ENCODE measurements at regions not wholly inside any gene's neighbourhood (a gene's known extent, or its start where the extent isn't known, plus 50 kb on each side); places are given as distances from the start of the nearest gene placed in this dataset.
"Not testable (repeated sequence)": the region's sequence is repeated elsewhere in the genome, so short reads cannot be mapped to it uniquely, and the experiment has no call there.

DNA sequence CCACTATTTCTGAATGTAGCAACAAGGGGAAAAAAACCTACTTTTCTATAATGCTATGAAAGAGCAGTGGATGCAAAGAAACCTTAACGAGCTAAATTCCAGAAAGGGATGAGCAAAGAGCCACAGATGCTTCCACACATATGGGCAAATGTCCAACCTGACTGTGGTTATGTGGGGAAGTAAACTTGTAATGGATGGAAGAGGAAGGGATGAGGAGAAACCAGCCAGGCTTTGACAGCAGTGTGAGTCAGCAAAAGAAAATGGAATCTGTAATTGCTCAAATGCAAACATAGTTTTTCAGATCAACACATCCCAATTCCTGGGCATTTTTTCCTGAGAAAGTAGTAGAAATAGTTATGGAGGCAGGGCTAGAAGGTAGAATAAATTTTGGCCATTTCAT is 204.8 kb upstream of the CPHXL start:
- no peak overlapping the region for H3K4me3 Mint-ChIP-seq
- H3K9me3 Mint-ChIP-seq, result peaks cover 0 to 10% of the 10 kb centered on the region in 2 donors
- no peaks in the 10 kb centered on the region for H3K27me3 Mint-ChIP-seq
- DNase-seq (no peak), ATAC-seq (no peak)
- peak overlapping the region in 1 of 2 donors; percentile 4 for H3K27ac Mint-ChIP-seq
- H3K4me1 Mint-ChIP-seq, result no peaks in the 10 kb centered on the region

DNA sequence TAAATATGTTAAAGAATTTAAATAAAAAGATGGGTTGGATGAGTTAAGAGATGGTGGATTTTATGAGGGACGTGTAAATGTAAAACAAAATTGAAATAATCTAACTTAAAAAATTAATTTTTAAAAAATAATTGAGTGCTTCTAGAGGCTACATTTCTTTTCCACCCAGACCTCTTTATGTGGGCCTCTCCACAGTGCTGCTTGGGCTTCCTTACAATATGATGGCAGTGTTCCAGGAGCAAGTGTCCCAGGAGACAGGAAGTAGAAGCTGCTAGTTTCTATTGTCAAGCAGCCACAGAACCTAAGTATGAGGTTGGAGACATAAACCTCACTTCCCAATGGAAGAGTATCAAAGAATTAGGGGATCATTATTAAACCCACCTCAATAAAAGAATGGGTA is 205.7 kb upstream of the CPHXL start:
- no peak for ATAC-seq

DNA sequence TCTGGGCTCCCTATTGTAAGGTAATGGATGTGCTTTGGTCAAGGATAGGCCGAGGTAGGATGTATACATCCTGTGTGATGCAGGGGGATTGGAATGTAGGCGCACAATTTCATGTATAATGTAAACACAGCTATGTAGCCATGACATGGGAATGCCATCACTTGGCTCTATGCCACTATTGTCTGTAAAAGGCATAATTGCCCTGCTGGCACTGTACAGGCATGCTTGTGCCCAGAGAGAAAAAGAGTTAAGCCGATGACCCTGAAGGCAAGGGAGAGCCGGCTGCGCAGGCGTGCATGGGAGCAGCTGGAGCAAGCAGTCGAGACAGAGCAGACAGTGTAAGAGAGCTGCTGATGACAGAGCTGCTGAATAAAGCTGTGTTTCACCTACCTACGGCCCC is 212.5 kb upstream of the CPHXL start:
- DNase-seq, result no peak
- no peaks in the 10 kb centered on the region for H3K27me3 Mint-ChIP-seq

More for the DNA sequence above, 205.7 kb upstream of the CPHXL start:
- no peaks in the 10 kb centered on the region for H3K27me3 Mint-ChIP-seq
- H3K4me1 Mint-ChIP-seq, result no peaks in the 10 kb centered on the region
- peaks cover 0 to 10% of the 10 kb centered on the region in 2 donors for H3K9me3 Mint-ChIP-seq
- H3K27ac Mint-ChIP-seq, result no peak overlapping the region
- no peak overlapping the region for H3K4me3 Mint-ChIP-seq
- no peak for DNase-seq

DNA sequence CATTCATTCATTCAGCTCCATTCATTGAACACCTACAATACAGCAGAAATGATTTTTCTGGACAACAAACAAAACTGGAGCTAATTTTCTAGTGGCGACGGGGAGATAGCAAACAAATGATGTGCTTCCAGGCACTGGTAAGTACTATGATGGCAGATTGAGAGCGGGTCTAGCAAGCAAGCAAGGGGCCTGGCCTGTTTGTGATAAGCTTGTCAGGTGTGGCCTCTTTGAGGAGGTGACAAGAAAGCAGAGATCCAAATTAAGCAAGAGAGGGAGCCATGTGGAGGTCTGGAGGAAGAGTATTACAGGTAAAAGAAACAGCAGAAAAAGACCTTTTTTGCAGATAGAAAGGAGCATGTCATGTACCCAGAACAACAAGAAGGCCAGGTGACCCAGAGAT is 216.1 kb upstream of the CPHXL start:
- Mint-ChIP-seq H3K27ac (no peak overlapping the region), H3K27me3 (no peaks in the 10 kb centered on the region), H3K4me1 (no peaks in the 10 kb centered on the region), H3K4me3 (no peak overlapping the region), H3K9me3 (no peaks in the 10 kb centered on the region)
- ATAC-seq (no peak), DNase-seq (no peak)

More for the DNA sequence above, 212.5 kb upstream of the CPHXL start:
- H3K27ac Mint-ChIP-seq, result no peak overlapping the region
- ATAC-seq, result no peak
- H3K9me3 Mint-ChIP-seq, result no peaks in the 10 kb centered on the region
- H3K4me3 Mint-ChIP-seq, result no peak overlapping the region
- no peaks in the 10 kb centered on the region for H3K4me1 Mint-ChIP-seq

DNA sequence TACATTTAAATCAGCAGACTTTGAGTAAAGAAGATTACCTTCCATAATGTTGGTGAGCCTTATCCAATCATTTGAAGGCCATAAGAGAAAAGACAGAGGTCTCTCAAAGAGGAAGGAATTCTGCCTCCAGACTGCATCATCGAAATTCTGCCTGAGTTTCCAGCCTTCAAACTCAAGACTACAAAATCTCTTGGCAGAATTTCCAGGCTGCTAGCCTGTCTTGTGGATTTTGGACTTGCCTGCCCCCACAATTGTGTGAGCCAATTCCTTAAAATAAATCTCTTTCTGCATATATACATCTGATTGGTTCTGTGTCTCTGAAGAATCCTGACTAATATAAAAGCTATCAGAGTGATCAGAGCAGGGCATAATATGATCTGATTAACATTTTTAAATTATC is 216.6 kb upstream of the CPHXL start:
- Mint-ChIP-seq H3K9me3 (no peaks in the 10 kb centered on the region), H3K4me1 (no peaks in the 10 kb centered on the region), H3K4me3 (no peak overlapping the region), H3K27me3 (no peaks in the 10 kb centered on the region), H3K27ac (no peak overlapping the region)
- DNase-seq (no peak), ATAC-seq (no peak)

DNA sequence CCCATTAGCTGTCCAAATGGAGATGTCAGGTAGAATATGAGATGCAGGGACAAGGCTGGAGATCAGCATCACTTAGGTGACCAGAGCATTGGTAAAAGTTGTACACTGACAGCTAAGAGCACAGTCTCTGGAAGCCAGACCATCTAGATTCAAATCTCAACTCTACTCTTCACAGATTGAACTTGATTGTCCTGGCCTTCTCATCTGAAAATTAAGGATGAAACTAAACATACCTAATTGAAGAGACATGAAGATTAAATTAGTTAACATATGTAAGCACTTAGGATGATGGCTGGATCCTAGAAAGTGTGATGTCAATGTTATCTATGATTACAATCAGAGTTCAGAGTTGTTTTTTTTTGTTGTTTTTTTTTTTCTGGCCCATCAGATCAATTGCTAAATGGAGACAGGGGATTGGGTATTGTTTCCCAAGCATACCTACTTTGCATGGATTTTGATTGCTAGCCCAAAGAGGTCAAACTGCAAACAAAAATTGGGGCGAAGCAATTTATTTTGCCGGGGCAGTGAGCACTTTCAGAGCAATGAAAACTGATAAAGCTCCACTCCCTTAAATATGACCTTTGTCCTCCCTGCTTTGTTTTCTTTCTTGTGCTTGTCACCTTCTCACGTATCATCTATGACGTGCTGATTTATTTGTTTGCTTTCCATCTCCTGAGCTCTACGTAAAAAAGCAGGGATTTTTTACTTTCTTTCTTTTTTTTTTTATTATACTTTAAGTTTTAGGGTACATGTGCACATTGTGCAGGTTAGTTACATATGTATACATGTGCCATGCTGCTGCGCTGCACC is 217.6 kb upstream of the CPHXL start:
- no peak for DNase-seq
- Mint-ChIP-seq H3K27ac (no peak overlapping the region), H3K4me3 (no peak overlapping the region), H3K4me1 (no peaks in the 10 kb centered on the region), H3K27me3 (no peaks in the 10 kb centered on the region), H3K9me3 (no peaks in the 10 kb centered on the region)
- ATAC-seq, result no peak

DNA sequence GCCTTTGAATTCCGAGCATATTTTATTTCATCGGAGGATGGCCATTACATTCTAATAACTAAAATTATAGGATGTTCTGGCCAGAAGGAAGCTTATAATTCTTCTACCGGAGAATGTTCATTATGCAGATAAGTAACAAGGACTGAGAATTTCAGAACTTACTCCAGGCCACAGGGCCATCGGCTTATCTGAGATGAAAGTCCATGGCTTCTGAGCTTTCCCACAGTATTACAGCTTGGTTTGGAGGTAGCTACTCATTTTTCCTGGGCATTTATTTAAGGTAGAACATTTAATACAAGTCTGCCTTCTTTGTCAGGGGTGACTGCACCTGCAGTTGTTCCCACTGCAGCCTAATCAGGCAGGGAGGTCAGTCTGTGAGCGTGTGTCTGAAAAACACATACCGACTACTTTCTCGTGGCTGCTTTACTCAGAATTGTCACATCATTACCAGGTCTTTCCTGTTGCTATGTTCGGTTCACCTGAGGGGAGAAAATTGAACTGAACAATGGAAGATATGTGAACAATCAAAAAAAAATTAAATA is 219.7 kb upstream of the CPHXL start:
- no peaks in the 10 kb centered on the region for H3K4me1 Mint-ChIP-seq
- H3K4me3 Mint-ChIP-seq, result no peak overlapping the region
- DNase-seq (no peak), ATAC-seq (no peak)
- no peaks in the 10 kb centered on the region for H3K27me3 Mint-ChIP-seq
- no peak overlapping the region for H3K27ac Mint-ChIP-seq
- no peaks in the 10 kb centered on the region for H3K9me3 Mint-ChIP-seq

DNA sequence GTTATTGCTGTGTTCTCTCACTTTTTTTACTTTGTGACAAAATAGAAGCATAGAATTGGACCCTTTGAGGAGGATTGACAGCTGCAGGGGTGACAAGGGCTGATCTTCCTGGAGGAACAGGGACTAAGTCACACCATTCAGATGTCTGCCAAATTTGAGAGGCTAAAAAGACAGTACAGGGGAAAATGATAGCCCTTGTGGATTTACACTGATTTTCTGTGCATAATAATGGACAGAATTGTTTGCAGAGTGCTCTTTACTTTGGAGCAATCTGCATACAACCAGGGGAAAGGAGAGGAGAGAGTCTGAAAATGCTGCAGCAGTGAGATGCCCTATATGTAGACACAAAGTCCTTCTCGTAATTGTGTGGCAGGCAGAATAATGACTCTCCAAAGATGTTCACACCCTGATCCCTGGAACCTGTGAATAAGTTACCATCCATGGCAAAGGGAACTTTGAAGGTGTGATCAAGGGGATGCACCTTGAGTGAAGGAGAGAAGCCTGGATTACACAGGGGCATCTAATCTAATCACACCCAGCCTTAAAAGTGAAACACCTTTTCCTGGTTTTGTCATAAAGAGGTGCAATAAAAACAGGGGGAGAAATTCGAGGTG is 221.4 kb upstream of the CPHXL start:
- H3K27ac Mint-ChIP-seq, result no peak overlapping the region
- no peaks in the 10 kb centered on the region for H3K27me3 Mint-ChIP-seq
- no peak for ATAC-seq
- no peak for DNase-seq
- no peaks in the 10 kb centered on the region for H3K4me1 Mint-ChIP-seq
- H3K9me3 Mint-ChIP-seq, result no peaks in the 10 kb centered on the region
- H3K4me3 Mint-ChIP-seq, result no peak overlapping the region

DNA sequence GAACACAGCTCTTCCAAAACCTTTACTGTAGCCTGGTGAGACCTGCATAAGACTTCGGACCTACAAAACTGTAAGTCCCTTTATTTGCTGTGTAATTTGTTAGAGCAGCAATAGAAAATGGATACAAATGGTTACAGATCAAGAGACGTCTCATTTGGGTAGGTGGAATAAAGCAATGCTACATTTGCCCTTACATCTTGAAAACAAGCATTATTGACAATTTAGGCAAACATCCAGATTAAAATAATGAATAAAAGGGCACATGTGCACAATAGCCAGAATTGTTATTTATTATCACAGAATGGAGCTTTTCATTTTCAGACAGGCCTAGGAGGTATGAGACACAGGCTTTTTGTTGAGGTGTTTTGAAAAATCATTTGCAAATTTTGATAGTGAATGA is 222.2 kb upstream of the CPHXL start:
- H3K4me3 Mint-ChIP-seq, result no peak overlapping the region
- DNase-seq (no peak), ATAC-seq (no peak)
- H3K27me3 Mint-ChIP-seq, result no peaks in the 10 kb centered on the region
- H3K27ac Mint-ChIP-seq, result no peak overlapping the region
- H3K4me1 Mint-ChIP-seq, result no peaks in the 10 kb centered on the region
- H3K9me3 Mint-ChIP-seq, result no peaks in the 10 kb centered on the region

DNA sequence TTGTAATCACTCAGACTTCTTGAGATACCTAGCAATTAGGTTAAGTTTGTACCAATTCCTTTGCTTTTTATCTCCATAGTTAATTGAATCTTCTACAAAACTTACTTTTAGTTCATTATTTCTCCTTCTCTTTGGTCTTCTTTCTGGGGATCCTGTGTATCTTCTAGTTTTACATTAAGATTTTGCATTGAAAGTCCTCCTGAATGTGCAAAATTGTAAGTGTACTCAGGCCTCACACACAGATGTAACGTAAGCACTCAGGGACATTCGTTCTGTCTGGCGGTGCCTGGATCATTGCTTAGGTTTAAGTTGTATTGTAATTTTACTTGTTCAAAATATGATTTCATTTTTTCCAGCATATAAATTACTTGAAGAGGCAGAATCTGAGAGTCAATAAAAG is 222.6 kb upstream of the CPHXL start:
- Mint-ChIP-seq H3K4me1 (no peaks in the 10 kb centered on the region), H3K27me3 (no peaks in the 10 kb centered on the region), H3K4me3 (no peak overlapping the region), H3K9me3 (no peaks in the 10 kb centered on the region), H3K27ac (no peak overlapping the region)
- DNase-seq (no peak), ATAC-seq (no peak)

DNA sequence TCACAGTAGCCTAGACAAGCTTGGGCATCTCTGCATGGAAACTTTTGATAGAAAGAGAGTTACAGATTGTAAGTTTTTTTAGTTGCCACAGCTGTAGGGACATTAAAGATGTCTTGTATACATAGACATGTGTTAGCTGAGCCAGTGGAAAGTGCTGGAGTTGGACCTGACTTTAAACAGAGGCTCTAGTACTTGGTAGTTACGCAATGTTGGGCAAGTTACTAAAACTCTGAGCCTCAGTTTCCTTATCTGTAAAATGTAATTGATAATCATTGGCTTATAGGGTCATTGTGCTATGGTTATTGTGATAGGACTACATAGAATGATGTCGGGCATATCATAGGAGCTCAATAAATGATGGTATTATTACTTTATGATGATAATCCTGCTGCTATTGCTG is 225.8 kb upstream of the CPHXL start:
- Mint-ChIP-seq H3K27me3 (no peaks in the 10 kb centered on the region), H3K27ac (no peak overlapping the region), H3K9me3 (peaks cover 0 to 4% of the 10 kb centered on the region in 2 donors), H3K4me1 (no peaks in the 10 kb centered on the region), H3K4me3 (no peak overlapping the region)
- ATAC-seq, result no peak
- DNase-seq, result no peak

DNA sequence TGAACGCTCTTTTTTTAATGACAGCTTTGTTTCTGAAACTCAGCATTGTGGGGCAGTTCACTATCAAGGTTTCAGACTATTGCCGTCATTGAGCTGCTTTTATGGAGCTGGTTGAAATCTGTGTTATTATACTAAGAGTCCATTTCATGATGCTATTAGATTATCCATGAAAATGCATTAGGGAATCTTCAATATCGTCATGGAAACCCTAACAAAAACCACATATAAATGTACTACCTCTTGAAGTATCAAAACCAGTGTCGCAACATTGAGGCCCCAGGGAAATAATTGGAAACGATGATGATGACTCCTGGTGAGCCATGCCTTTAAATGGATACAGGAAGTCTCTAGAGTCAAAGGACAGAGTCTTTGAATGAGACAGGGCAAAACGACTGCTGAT is 231.6 kb upstream of the CPHXL start:
- H3K4me1 Mint-ChIP-seq, result no peaks in the 10 kb centered on the region
- peaks cover 0 to 9% of the 10 kb centered on the region in 2 donors for H3K9me3 Mint-ChIP-seq
- no peaks in the 10 kb centered on the region for H3K27me3 Mint-ChIP-seq
- no peak overlapping the region for H3K27ac Mint-ChIP-seq
- ATAC-seq (no peak), DNase-seq (no peak)
- H3K4me3 Mint-ChIP-seq, result no peak overlapping the region

DNA sequence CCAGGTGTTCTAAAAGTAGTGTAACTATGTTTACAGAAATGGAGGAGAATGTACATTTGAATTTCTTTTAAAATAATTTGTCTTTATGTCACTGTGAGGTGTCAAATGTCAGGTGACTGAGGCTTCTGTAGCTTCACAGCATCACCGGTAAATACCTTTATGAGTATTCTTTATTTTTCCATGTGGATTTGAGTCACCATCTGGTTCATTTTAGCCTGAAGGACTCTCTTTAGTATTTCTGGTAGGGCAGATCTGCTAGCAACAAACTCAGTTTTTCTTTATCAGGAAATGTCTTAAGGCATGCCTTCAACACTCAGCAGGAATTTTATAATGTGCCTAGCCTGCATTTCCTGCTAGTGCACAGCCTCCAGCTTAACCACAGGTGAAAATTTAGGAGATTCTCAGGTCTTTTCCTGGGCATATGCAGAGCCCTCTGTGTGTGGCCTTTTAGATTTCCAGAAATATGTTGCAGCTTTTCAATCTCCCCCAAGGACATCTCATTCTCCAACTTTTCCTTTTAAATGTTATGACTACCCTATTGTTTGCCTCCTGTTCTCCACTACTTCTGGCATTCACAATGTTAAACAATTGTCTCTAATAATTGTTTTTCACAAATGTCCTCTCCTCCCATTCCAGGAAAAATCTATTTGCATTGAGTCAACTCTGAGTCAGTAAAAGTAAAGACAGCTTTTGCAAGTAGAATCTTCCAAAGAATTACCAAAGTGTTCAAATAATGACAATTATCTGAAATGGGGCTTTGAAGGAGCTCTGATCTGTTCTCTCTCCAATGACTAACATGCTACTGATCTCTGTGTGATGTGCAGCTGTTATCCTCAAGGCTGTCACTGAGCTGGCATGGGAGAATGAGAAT is 239.4 kb upstream of the CPHXL start:
- Mint-ChIP-seq H3K4me1 (no peaks in the 10 kb centered on the region), H3K4me3 (no peak overlapping the region), H3K27me3 (no peaks in the 10 kb centered on the region), H3K9me3 (no peaks in the 10 kb centered on the region), H3K27ac (no peak overlapping the region)
- no peak for DNase-seq
- ATAC-seq, result no peak

DNA sequence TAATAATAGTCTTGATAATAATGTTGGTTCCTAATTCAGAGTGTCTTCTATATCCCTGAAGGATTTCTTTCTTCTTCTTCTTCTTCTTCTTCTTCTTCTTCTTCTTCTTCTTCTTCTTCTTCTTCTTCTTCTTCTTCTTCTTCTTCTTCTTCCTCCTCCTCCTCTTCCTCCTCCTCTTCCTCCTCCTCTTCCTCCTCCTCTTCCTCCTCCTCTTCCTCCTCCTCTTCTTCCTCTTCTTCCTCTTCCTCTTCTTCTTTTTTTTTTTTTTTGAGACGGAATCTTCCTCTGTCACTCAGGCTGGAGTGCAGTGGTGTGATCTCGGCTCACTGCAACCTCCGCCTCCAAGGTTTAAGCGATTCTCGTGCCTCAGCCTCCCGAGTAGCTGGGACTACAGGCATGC is 242.8 kb upstream of the CPHXL start:
- not testable (repeated sequence) for H3K27ac Mint-ChIP-seq, H3K9me3 Mint-ChIP-seq, DNase-seq, H3K4me1 Mint-ChIP-seq, H3K4me3 Mint-ChIP-seq, H3K27me3 Mint-ChIP-seq, ATAC-seq

DNA sequence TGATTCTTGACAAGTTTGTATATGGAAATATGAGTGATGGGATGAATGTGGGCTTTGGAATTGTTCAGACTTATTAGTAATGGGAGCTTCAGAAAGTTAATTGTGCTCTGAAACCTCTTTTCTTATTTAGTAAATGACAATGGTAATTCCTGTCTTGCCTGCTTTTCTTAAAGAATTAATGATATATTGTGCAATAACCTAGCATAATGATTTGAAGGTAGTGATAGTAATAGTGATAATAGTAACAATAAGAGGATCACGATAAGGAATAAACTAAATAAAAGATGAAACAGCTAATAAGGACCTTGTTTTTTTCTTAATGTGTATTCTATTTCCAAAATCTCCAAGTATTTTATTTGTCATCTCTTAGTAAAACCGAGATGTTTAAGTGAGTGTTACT is 245.0 kb upstream of the CPHXL start:
- no peak for ATAC-seq
- no peak overlapping the region for H3K27ac Mint-ChIP-seq
- H3K9me3 Mint-ChIP-seq, result no peaks in the 10 kb centered on the region
- no peak overlapping the region for H3K4me3 Mint-ChIP-seq
- DNase-seq, result no peak
- no peaks in the 10 kb centered on the region for H3K27me3 Mint-ChIP-seq
- no peaks in the 10 kb centered on the region for H3K4me1 Mint-ChIP-seq

DNA sequence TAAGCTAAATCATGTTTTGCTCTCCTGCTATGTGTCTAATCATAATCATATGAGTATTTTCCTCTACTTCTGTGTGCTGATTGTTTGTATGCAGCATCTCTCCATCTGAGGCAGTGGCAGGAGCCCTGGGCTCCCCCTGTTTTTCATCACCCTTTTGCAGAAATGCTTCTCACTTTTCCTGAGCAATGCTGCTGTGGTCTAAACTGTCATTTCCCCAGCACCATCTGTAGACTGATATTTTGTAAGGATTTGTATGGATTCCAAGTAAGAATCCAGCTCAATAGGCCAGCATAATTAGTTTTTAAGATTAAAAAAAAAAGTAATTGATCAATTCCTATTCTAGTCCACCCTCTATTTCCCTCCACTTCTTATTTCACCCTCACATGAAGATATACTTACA is 257.0 kb upstream of the CPHXL start:
- Mint-ChIP-seq H3K27ac (no peak overlapping the region), H3K4me1 (no peaks in the 10 kb centered on the region), H3K27me3 (no peaks in the 10 kb centered on the region), H3K9me3 (no peaks in the 10 kb centered on the region), H3K4me3 (no peak overlapping the region)
- no peak for DNase-seq
- no peak for ATAC-seq
